ENCODE measurements at regions not wholly inside any gene's neighbourhood (a gene's known extent, or its start where the extent isn't known, plus 50 kb on each side); places are given as distances from the start of the nearest gene placed in this dataset.

GRCh38 chr2:104741860-104742259 lies 112.1 kb upstream of the POU3F3 start:
- H2AFZ ChIP-seq, result no peak overlapping the region
- no peaks in the 10 kb centered on the region for H3K36me3 ChIP-seq (replicated peaks; ENCODE audit: insufficient read depth, low read depth)
- TF ChIP-seq EZH2 (IDR thresholded peaks at IDR 0.05; ENCODE audit: borderline replicate concordance), result no peak
- TF ChIP-seq CTCF (IDR thresholded peaks at IDR 0.05; ENCODE audit: poor library complexity), result no peak
- no peak for TF ChIP-seq EZH2phosphoT487 (IDR thresholded peaks at IDR 0.05; ENCODE audit: low read depth, severe bottlenecking, unreplicated experiment)
- no peaks in the 10 kb centered on the region for H4K20me1 ChIP-seq (ENCODE audit: insufficient read depth, poor library complexity, severe bottlenecking)
- no peak overlapping the region for H3K4me2 ChIP-seq
- no peaks in the 10 kb centered on the region for H3K9me3 ChIP-seq (ENCODE audit: low read depth)
- DNase-seq (ENCODE audit: low spot score), result no peak
- no peaks in the 10 kb centered on the region for H3K27me3 ChIP-seq
- H3K4me3 ChIP-seq, result no peak overlapping the region
- 90% methylated on average over 3 of the region's 3 CpGs for WGBS (ENCODE audit: low lambda C conversion rate, missing lambda C conversion rate)
- H3K4me1 ChIP-seq (ENCODE audit: insufficient read depth), result no peaks in the 10 kb centered on the region
- H3K27ac ChIP-seq, result no peak overlapping the region
- no peaks in the 10 kb centered on the region for H3K9me2 ChIP-seq (replicated peaks; ENCODE audit: insufficient read depth)
- H3K79me2 ChIP-seq, result no peaks in the 10 kb centered on the region

GRCh38 chr2:104744537-104744936 lies 109.4 kb upstream of the POU3F3 start:
- WGBS (ENCODE audit: low lambda C conversion rate, missing lambda C conversion rate), result 82% methylated on average over 6 of the region's 6 CpGs
- DNase-seq (ENCODE audit: low spot score), result no peak
- H3K36me3 ChIP-seq (replicated peaks; ENCODE audit: insufficient read depth, low read depth), result no peaks in the 10 kb centered on the region

GRCh38 chr2:104745846-104746245 lies 108.1 kb upstream of the POU3F3 start:
- no peaks in the 10 kb centered on the region for H3K9me3 ChIP-seq (ENCODE audit: low read depth)
- DNase-seq (ENCODE audit: low spot score), result no peak
- WGBS (ENCODE audit: low lambda C conversion rate, missing lambda C conversion rate), result 65% methylated on average over 13 of the region's 13 CpGs

More at GRCh38 chr2:104744537-104744936, 109.4 kb upstream of the POU3F3 start:
- no peak overlapping the region for H3K4me2 ChIP-seq
- H3K27me3 ChIP-seq, result no peaks in the 10 kb centered on the region
- no peaks in the 10 kb centered on the region for H3K9me3 ChIP-seq (ENCODE audit: low read depth)
- H3K27ac ChIP-seq, result no peak overlapping the region
- no peak overlapping the region for H2AFZ ChIP-seq
- H3K79me2 ChIP-seq, result no peaks in the 10 kb centered on the region
- H3K4me3 ChIP-seq, result no peak overlapping the region
- H3K4me1 ChIP-seq (ENCODE audit: insufficient read depth), result no peaks in the 10 kb centered on the region
- H3K9me2 ChIP-seq (replicated peaks; ENCODE audit: insufficient read depth), result no peaks in the 10 kb centered on the region
- no peaks in the 10 kb centered on the region for H4K20me1 ChIP-seq (ENCODE audit: insufficient read depth, poor library complexity, severe bottlenecking)
- TF ChIP-seq EZH2phosphoT487 (IDR thresholded peaks at IDR 0.05; ENCODE audit: low read depth, severe bottlenecking, unreplicated experiment) (no peak), CTCF (IDR thresholded peaks at IDR 0.05; ENCODE audit: poor library complexity) (no peak), EZH2 (IDR thresholded peaks at IDR 0.05; ENCODE audit: borderline replicate concordance) (no peak)

More at GRCh38 chr2:104745846-104746245, 108.1 kb upstream of the POU3F3 start:
- Histone ChIP-seq H3K4me2 (no peak overlapping the region), H3K27ac (no peak overlapping the region), H3K4me3 (no peak overlapping the region), H3K79me2 (no peaks in the 10 kb centered on the region), H4K20me1 (ENCODE audit: insufficient read depth, poor library complexity, severe bottlenecking) (no peaks in the 10 kb centered on the region), H2AFZ (no peak overlapping the region), H3K36me3 (replicated peaks; ENCODE audit: insufficient read depth, low read depth) (no peaks in the 10 kb centered on the region), H3K9me2 (replicated peaks; ENCODE audit: insufficient read depth) (no peaks in the 10 kb centered on the region), H3K4me1 (ENCODE audit: insufficient read depth) (no peaks in the 10 kb centered on the region), H3K27me3 (no peaks in the 10 kb centered on the region)
- TF ChIP-seq CTCF (IDR thresholded peaks at IDR 0.05; ENCODE audit: poor library complexity) (no peak), EZH2phosphoT487 (IDR thresholded peaks at IDR 0.05; ENCODE audit: low read depth, severe bottlenecking, unreplicated experiment) (no peak), EZH2 (IDR thresholded peaks at IDR 0.05; ENCODE audit: borderline replicate concordance) (no peak)
